ENCODE measurements at regions not wholly inside any gene's neighbourhood (a gene's known extent, or its start where the extent isn't known, plus 50 kb on each side); places are given as distances from the start of the nearest gene placed in this dataset.

DNA sequence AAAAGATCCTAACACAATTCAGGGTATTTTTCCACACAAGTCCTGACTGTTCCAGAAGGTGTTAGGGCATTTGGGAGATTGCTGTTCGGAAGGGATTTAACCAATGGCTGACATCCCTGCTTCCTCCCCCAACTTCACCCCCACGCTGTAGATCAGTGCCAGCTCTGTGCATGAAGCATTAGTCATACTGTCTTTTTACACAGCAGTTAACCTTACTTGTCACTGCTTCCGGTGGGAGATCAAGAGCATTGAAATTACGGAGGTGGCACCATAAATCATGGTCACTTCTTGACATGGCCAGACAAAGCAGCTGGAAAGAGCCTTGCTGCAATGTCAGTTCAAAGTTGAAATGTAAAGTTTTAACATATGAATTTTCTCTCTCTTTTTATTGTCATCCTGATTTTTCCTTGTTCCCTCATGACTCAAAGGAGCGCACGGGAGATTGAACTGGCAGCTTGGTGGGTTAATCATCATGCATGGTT lies 70.2 kb downstream of the HRH4 start:
- Histone ChIP-seq H3K9ac (ENCODE audit: insufficient read length) (no peak overlapping the region), H3K4me3 (no peak overlapping the region), H3K36me3 (ENCODE audit: insufficient read depth, low read length) (no peaks in the 10 kb centered on the region), H3K27ac (no peak overlapping the region), H3K9me3 (ENCODE audit: low read depth, low read length) (no peaks in the 10 kb centered on the region)
- TF ChIP-seq EZH2 (IDR thresholded peaks at IDR 0.05), result no peak
- TF ChIP-seq POLR2AphosphoS5 (IDR thresholded peaks at IDR 0.05; ENCODE audit: borderline replicate concordance, low read depth, low read length), result no peak
- TF ChIP-seq FOXP2 (optimal IDR thresholded peaks at IDR 0.05; ENCODE audit: control extremely low read depth, extremely low read length, insufficient read depth), result no peak
- DNase-seq (ENCODE audit: low read depth, low spot score), result no peak

DNA sequence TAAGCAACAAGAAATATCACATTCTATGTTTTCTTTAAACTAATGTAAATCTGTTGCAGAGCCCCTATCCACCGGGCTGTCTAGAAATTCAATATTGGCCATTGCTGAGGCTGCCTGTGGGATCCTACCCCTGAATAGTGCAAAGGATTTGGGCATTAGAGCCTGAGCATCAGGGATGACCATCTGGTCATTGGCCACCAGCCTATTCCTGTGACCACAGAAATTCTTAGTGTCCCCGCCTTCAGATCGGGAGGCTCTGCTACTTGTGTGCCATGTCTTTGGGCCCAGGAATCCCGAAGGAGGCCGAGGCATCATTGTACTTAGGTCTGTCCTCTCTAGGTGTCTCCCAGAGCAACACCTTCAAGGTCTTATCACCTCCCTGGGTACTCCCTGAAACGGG lies 73.8 kb downstream of the HRH4 start:
- H3K36me3 ChIP-seq (ENCODE audit: insufficient read depth, low read length), result no peaks in the 10 kb centered on the region
- no peak for TF ChIP-seq FOXP2 (optimal IDR thresholded peaks at IDR 0.05; ENCODE audit: control extremely low read depth, extremely low read length, insufficient read depth)
- TF ChIP-seq EZH2 (IDR thresholded peaks at IDR 0.05), result no peak
- no peak for TF ChIP-seq POLR2AphosphoS5 (IDR thresholded peaks at IDR 0.05; ENCODE audit: borderline replicate concordance, low read depth, low read length)
- H3K4me3 ChIP-seq, result no peak overlapping the region
- no peak overlapping the region for H3K9ac ChIP-seq (ENCODE audit: insufficient read length)
- no peak overlapping the region for H3K27ac ChIP-seq
- DNase-seq (ENCODE audit: low read depth, low spot score), result no peak
- H3K9me3 ChIP-seq (ENCODE audit: low read depth, low read length), result no peaks in the 10 kb centered on the region

DNA sequence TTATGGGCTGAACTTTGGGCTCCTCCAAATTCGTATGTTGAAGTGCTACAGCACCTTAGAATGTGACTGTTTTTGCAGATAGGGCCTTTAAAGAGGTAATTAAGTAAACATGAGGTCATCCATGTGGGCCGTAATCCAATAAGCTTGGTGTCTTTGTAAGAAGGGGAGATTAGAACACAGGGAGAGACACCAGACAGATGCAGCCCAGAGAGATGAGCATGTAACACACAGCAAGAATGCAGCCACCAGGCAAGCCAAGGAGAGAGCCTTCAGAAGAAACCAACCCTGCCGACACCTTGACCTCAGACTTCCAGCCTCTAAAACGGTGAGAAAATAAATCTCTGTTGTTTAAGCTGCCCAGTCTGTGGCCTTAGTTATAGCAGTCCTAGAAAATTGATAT lies 74.3 kb downstream of the HRH4 start:
- H3K9me3 ChIP-seq (ENCODE audit: low read depth, low read length), result no peaks in the 10 kb centered on the region
- no peak overlapping the region for H3K27ac ChIP-seq
- DNase-seq (ENCODE audit: low read depth, low spot score), result no peak
- no peaks in the 10 kb centered on the region for H3K36me3 ChIP-seq (ENCODE audit: insufficient read depth, low read length)
- H3K9ac ChIP-seq (ENCODE audit: insufficient read length), result no peak overlapping the region
- no peak for TF ChIP-seq FOXP2 (optimal IDR thresholded peaks at IDR 0.05; ENCODE audit: control extremely low read depth, extremely low read length, insufficient read depth)
- TF ChIP-seq POLR2AphosphoS5 (IDR thresholded peaks at IDR 0.05; ENCODE audit: borderline replicate concordance, low read depth, low read length), result no peak
- no peak for TF ChIP-seq EZH2 (IDR thresholded peaks at IDR 0.05)
- H3K4me3 ChIP-seq, result no peak overlapping the region

DNA sequence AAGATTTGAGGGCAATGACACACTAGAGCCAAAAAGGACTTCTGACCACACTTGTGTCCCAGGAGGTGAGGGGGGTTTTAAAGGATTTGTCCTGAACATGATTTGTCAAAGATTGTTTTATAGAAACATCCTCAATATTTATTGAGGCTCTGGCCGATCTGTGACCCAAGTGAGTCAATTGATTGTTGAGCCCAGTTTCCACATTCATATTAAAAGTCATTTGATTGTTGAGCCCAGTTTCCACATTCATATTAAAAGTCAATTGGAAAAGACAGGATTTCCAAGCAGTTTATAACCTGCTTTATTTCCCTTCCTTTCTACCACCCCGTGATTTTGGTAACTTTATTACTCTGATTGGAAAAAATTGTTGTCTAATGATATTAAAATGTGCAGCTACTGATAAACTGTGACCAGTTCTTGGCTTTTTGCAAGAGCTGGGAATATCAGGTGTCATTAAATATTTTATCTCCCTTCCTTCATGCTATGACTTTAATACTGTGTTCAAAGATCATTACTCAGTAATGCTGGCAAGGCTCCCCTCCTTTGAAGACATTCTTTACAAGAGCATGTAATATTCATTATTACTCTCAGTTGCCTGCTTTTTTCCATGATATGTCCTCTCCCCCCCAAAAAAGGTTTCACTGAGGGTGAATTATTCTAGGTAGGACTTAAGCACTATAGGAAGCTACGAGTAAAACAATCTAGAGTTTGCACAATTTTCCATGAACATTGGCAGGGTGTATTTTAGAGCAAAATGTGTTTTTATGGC lies 75.3 kb downstream of the HRH4 start:
- TF ChIP-seq FOXP2 (optimal IDR thresholded peaks at IDR 0.05; ENCODE audit: control extremely low read depth, extremely low read length, insufficient read depth) (no peak), POLR2AphosphoS5 (IDR thresholded peaks at IDR 0.05; ENCODE audit: borderline replicate concordance, low read depth, low read length) (no peak)
- DNase-seq (ENCODE audit: low read depth, low spot score), result no peak
- H3K4me3 ChIP-seq, result no peak overlapping the region
- no peak overlapping the region for H3K9ac ChIP-seq (ENCODE audit: insufficient read length)
- no peaks in the 10 kb centered on the region for H3K9me3 ChIP-seq (ENCODE audit: low read depth, low read length)
- H3K36me3 ChIP-seq (ENCODE audit: insufficient read depth, low read length), result no peaks in the 10 kb centered on the region
- no peak overlapping the region for H3K27ac ChIP-seq

DNA sequence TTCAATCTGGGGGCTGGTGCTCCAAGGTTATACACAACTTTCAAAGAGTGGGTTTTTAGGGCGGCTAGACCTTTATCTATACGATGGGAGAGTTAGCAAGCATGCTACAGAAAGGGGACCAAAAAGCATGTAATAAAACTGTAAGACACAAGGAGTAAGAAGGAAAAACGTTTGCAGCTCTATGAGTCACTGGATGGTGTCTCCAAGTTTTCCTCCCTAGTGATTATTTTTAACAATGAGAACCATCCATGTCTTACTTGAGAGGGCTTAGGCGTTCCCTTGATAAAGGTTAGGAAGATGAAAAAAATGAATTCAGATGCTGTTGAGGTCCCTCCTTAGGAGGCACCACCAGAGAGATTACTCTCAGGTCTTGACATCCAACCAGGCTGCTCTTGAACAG lies 75.9 kb downstream of the HRH4 start:
- no peak for DNase-seq (ENCODE audit: low read depth, low spot score)
- H3K27ac ChIP-seq, result no peak overlapping the region
- no peak for TF ChIP-seq EZH2 (IDR thresholded peaks at IDR 0.05)
- no peak for TF ChIP-seq FOXP2 (optimal IDR thresholded peaks at IDR 0.05; ENCODE audit: control extremely low read depth, extremely low read length, insufficient read depth)
- TF ChIP-seq POLR2AphosphoS5 (IDR thresholded peaks at IDR 0.05; ENCODE audit: borderline replicate concordance, low read depth, low read length), result no peak
- H3K36me3 ChIP-seq (ENCODE audit: insufficient read depth, low read length), result no peaks in the 10 kb centered on the region
- no peak overlapping the region for H3K4me3 ChIP-seq
- no peaks in the 10 kb centered on the region for H3K9me3 ChIP-seq (ENCODE audit: low read depth, low read length)
- no peak overlapping the region for H3K9ac ChIP-seq (ENCODE audit: insufficient read length)

DNA sequence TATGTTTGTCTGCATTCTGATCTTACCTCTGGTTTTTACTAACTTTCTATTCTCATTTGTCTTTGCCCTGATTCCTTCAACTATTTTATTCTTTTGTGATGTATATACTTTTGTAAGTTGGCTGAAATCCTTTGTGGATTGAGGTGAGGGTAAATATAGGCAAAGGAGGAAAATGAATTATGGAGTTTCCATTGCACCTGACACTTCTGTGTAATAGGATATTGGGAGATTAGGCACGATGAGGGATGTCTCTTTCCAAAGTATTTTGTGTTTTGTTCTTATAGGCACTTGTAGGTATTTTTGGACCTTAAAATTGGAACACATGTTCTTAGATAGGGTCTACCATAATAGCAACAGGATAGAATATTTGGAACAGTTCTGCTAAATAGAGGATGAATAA lies 76.4 kb downstream of the HRH4 start:
- no peak for TF ChIP-seq EZH2 (IDR thresholded peaks at IDR 0.05)
- TF ChIP-seq POLR2AphosphoS5 (IDR thresholded peaks at IDR 0.05; ENCODE audit: borderline replicate concordance, low read depth, low read length), result no peak
- TF ChIP-seq FOXP2 (optimal IDR thresholded peaks at IDR 0.05; ENCODE audit: control extremely low read depth, extremely low read length, insufficient read depth), result no peak
- Histone ChIP-seq H3K4me3 (no peak overlapping the region), H3K36me3 (ENCODE audit: insufficient read depth, low read length) (no peaks in the 10 kb centered on the region), H3K9ac (ENCODE audit: insufficient read length) (no peak overlapping the region), H3K9me3 (ENCODE audit: low read depth, low read length) (no peaks in the 10 kb centered on the region), H3K27ac (no peak overlapping the region)
- no peak for DNase-seq (ENCODE audit: low read depth, low spot score)

DNA sequence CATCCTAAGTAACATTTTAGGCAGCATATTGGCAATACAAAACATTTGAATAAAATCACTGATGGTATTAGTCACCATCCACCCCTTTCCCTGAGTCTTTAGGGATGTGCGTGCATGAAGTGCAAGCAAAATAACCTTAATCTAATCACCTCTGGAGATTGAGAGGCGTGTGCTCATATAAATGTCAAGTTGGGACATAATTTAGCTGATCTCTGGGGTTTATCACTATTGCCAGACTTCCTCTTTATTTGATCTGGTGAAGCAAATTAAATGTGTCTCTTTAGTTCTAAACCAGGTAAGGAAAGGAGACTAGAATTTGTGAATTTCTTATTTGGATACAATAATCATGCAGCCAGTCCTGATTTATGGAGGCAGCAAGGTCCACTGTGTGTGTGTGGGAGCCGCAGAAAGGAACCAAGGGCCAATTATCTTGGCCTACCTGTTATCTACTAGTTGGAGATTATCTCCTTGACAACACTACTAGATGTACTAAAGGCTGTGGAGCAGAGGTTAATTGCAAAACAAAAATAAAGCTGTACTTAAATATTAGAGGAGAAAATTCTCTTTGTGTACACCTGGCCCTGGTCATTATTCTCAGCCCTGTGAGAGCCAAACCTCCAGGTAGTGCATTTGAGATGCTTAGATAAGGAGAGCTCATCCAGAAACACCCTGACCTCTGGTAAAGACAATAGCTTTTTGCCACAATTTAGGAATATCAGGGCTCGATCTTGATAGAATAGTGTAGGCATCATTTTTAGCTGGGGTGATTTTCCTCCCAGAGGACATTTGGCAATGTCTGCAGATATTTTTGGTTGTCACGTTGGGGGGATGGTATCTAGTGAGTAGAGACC lies 78.2 kb downstream of the HRH4 start:
- Histone ChIP-seq H3K4me3 (no peak overlapping the region), H3K36me3 (ENCODE audit: insufficient read depth, low read length) (no peaks in the 10 kb centered on the region), H3K9ac (ENCODE audit: insufficient read length) (no peak overlapping the region), H3K9me3 (ENCODE audit: low read depth, low read length) (no peaks in the 10 kb centered on the region), H3K27ac (no peak overlapping the region)
- no peak for DNase-seq (ENCODE audit: low read depth, low spot score)
- TF ChIP-seq POLR2AphosphoS5 (IDR thresholded peaks at IDR 0.05; ENCODE audit: borderline replicate concordance, low read depth, low read length), result no peak
- TF ChIP-seq EZH2 (IDR thresholded peaks at IDR 0.05), result no peak
- no peak for TF ChIP-seq FOXP2 (optimal IDR thresholded peaks at IDR 0.05; ENCODE audit: control extremely low read depth, extremely low read length, insufficient read depth)

DNA sequence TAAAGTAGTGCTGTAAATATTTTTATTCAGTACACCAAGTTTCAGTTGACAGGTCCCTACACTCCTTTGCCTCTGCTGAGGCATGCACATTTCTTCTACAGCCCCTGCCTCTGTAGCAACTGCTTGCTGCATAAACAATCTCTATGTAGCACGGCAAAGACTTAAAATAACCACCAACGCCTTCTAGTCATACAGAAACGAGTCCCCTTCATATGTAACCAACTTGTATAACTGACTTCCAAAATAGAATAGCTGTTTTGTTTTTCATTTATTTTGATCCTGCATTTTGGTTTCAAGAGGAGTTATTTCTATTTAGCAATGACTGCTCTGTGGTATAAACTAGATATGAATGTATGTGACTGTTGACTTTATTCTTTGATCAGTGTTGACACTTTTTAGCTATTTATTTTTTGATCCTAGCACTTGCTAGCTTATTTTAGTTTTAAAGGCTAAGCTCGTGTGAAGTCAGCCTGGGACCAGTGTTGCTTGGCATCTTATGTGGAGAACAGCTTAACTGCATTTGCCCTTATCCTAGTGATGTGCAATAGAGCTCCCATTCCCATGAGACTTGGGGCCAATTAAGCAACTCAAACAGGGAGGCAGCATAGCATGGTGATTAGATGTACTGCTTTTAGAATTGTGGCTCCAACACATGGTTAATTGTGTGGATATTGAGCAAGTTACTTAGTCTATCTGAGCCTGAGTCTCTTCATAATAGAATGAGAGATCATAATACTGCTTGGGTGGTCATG lies 79.6 kb downstream of the HRH4 start:
- H3K9me3 ChIP-seq (ENCODE audit: low read depth, low read length), result no peaks in the 10 kb centered on the region
- TF ChIP-seq EZH2 (IDR thresholded peaks at IDR 0.05), result no peak
- no peak for TF ChIP-seq POLR2AphosphoS5 (IDR thresholded peaks at IDR 0.05; ENCODE audit: borderline replicate concordance, low read depth, low read length)
- TF ChIP-seq FOXP2 (optimal IDR thresholded peaks at IDR 0.05; ENCODE audit: control extremely low read depth, extremely low read length, insufficient read depth), result no peak
- H3K27ac ChIP-seq, result no peak overlapping the region
- H3K9ac ChIP-seq (ENCODE audit: insufficient read length), result no peak overlapping the region
- DNase-seq (ENCODE audit: low read depth, low spot score), result no peak
- no peak overlapping the region for H3K4me3 ChIP-seq
- H3K36me3 ChIP-seq (ENCODE audit: insufficient read depth, low read length), result no peaks in the 10 kb centered on the region
